ENCODE measurements at regions not wholly inside any gene's neighbourhood (a gene's known extent, or its start where the extent isn't known, plus 50 kb on each side); places are given as distances from the start of the nearest gene placed in this dataset.

DNA sequence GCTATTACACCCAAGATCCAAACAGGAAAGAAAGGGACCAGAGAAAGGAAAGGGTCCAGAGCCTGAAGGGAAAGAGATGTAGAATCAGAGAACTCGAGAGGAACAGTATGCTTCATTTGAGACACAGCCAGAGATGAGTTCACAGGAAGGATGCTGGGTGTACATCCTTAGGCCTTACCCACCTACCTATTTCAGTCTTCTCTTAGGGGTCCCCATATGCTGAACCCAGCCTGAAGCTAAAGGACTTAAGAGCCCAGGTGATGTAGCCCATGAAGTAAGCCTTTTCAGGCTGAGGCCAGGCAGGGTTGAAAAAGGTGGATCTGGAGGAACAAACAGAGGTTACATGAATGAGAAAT lies 338.0 kb upstream of the KCNH8 start:
- DNase-seq (ENCODE audit: low read depth) = no peak
- H3K4me3 ChIP-seq (ENCODE audit: control insufficient read depth, low read depth, low read length) = no peak overlapping the region
- TF ChIP-seq, protein P1, sequence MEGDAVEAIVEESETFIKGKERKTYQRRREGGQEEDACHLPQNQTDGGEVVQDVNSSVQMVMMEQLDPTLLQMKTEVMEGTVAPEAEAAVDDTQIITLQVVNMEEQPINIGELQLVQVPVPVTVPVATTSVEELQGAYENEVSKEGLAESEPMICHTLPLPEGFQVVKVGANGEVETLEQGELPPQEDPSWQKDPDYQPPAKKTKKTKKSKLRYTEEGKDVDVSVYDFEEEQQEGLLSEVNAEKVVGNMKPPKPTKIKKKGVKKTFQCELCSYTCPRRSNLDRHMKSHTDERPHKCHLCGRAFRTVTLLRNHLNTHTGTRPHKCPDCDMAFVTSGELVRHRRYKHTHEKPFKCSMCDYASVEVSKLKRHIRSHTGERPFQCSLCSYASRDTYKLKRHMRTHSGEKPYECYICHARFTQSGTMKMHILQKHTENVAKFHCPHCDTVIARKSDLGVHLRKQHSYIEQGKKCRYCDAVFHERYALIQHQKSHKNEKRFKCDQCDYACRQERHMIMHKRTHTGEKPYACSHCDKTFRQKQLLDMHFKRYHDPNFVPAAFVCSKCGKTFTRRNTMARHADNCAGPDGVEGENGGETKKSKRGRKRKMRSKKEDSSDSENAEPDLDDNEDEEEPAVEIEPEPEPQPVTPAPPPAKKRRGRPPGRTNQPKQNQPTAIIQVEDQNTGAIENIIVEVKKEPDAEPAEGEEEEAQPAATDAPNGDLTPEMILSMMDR (conservative IDR thresholded peaks at IDR 0.05; ENCODE audit: control insufficient read depth, insufficient read depth, low read depth, low read length) = no peak

DNA sequence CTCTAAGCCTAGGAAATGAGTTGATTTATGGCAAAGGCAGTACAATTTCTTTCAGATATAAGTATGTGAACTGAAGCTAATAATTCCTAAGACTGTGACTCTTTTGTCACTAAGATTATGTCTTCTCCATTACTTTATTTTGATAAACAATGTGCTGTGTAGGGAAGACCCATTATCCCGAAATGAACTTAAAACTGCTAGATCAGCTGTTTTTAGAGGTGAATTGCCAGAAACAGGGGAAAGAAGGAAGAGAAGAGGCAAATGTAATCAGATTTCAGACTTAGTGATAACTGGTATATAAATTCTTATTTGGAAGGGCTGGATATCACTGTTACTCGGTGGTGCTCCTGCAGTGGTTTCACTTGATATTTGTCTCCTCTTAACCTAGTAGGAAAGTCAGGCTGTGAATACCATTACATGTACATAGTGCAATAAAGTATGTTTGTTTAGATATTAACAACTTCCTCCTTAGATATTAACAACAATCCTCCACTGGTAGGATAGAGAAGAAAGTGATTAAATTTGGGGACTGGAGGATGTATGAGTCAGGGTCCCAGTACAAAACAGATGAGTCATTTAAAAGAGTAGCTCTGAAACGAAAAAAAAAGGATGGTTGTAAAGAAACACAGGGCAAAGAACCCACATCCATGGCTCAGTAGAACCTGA lies 338.5 kb upstream of the KCNH8 start:
- TF ChIP-seq, protein P1 (conservative IDR thresholded peaks at IDR 0.05; ENCODE audit: control insufficient read depth, insufficient read depth, low read depth, low read length) = no peak
- no peak overlapping the region for H3K4me3 ChIP-seq (ENCODE audit: control insufficient read depth, low read depth, low read length)
- peak; percentile 36 for DNase-seq (ENCODE audit: low read depth)

DNA sequence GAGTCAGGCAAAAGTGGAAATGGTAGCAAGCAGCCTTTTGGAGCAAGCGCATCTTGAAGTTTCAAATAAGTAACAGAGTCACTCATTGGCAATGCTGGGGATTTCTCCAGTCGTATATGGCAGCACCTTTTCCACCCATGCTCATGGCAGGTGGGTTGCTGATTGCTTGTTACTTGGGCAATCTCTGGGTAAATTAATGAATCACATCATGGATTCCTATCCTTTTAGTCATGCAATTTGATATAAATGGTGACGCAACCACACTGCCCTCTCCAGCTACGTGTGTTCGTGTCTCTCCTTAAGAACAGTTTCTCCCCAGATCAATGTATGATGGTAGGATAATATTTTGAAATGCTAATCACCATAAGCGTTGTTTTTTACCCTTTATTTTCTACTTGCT lies 339.9 kb upstream of the KCNH8 start:
- peak; percentile 49 for DNase-seq (ENCODE audit: low read depth)
- no peak overlapping the region for H3K4me3 ChIP-seq (ENCODE audit: control insufficient read depth, low read depth, low read length)
- TF ChIP-seq, protein P1 (conservative IDR thresholded peaks at IDR 0.05; ENCODE audit: control insufficient read depth, insufficient read depth, low read depth, low read length) = no peak

DNA sequence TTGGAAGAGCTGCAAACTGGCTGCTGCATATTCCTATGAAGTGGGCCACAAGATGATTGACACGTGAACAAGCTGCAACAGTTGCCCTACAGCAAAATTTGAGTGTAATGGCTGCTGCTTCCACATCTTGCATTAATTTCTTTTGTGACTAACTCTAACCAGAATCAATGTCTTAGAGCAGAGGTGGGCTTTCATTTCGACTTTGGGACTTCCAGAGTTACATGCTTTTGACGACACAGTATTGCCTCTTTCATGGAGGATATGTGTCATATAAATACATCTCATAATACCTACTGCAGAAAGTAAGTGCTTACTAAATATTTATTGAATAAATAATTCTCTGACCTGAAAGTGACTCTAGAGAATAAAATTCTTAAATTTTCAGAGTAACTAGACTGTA lies 340.7 kb upstream of the KCNH8 start:
- TF ChIP-seq, protein P1 (conservative IDR thresholded peaks at IDR 0.05; ENCODE audit: control insufficient read depth, insufficient read depth, low read depth, low read length) = no peak
- DNase-seq (ENCODE audit: low read depth) = no peak
- H3K4me3 ChIP-seq (ENCODE audit: control insufficient read depth, low read depth, low read length) = no peak overlapping the region

DNA sequence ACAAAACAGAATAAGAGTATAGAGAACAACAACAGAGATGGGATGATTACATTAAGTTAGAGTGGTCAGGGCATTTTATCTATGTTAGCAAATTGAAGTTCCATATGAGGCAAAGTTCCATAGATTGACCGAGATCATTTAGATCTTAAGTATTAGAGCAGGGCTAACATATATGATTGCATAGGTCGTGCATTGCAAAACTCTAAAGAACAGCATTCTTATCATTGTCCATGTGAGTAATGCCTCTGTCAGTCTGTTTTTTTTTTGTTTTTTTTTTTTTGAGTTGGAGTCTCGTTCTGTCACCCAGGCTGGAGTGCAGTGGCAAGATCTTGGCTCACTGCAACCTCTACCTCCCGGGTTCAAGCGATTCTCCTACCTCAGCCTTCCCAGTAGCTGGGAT lies 341.7 kb upstream of the KCNH8 start:
- no peak overlapping the region for H3K4me3 ChIP-seq (ENCODE audit: control insufficient read depth, low read depth, low read length)
- no peak for DNase-seq (ENCODE audit: low read depth)
- TF ChIP-seq, protein P1 (conservative IDR thresholded peaks at IDR 0.05; ENCODE audit: control insufficient read depth, insufficient read depth, low read depth, low read length) = no peak

DNA sequence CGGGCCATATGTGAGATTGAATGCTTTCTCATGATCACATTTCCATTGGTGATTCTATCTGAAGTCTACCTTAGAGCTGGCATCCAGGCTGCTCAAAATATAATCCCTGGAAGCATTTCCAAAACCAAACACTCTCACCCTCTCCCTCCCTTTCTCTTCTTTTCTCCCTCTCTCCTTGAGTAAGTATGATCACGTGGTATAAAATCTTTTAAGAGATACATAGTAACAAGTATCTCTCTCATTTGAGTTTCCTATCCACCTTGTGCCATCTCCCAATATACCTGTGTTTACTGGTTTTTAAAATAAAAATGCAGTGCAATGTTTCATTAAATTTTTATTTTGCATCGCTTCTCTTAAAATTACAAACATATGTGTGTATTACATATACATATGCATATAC lies 350.9 kb upstream of the KCNH8 start:
- no peak overlapping the region for H3K4me3 ChIP-seq (ENCODE audit: control insufficient read depth, low read depth, low read length)
- no peak for DNase-seq (ENCODE audit: low read depth)
- TF ChIP-seq, protein P1 (conservative IDR thresholded peaks at IDR 0.05; ENCODE audit: control insufficient read depth, insufficient read depth, low read depth, low read length) = no peak

DNA sequence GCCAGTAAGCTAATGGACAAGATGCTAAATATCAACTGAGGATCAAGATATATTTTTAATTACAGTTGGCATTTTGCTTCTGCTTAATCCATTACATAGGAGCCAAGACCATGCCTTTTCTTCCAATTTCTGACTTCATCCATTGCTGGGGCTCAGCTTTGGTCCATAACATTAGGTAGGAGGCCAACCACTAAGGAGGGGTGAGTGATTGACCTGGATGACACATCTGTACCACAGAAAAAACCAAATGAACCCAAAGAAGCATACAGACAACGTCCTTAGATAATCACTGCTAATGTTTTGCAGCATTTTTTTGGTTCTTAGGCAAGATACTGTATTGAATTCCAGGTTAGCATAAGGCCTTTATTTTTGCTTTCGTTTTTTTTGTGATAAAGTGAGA lies 353.2 kb upstream of the KCNH8 start:
- no peak for DNase-seq (ENCODE audit: low read depth)
- H3K4me3 ChIP-seq (ENCODE audit: control insufficient read depth, low read depth, low read length) = no peak overlapping the region

More for the DNA sequence above, 353.2 kb upstream of the KCNH8 start:
- TF ChIP-seq, protein P1 (conservative IDR thresholded peaks at IDR 0.05; ENCODE audit: control insufficient read depth, insufficient read depth, low read depth, low read length) = no peak
